ENCODE measurements at regions not wholly inside any gene's neighbourhood (a gene's known extent, or its start where the extent isn't known, plus 50 kb on each side); places are given as distances from the start of the nearest gene placed in this dataset.
A peak's percentile ranks its signal among the peaks of the same experiment; 100 is the strongest.

DNA sequence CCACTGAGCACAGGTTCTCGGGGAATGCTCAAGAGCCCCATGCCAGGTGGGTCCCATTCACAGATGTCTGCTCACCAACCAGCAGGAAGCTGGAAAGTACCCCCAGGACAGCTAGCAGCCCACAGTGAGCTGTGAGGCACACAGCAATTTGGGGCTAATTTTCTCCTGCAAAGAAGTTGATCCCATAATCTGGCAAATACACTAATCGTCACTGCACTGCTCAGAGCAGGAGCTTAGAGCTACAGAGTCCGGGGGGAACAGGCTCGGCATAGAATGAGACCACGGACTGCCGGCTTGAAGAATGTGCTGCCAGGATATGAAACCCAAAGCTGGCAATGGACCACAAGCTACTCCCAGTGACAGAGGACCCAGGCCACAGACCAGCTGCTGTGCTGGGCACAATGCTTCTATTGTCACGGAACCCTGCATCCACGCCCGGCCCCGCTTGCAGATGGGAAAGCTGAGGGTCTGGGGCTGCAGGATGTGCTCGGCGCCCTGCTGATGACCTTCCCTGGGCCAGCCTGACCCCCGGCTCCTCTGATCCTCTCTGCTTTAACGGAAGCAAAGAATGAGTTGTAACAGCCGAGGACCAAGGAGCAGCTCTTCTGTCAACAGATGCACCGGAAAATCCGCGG lies 239.7 kb downstream of the CTTN start (continued):
- TF ChIP-seq PATZ1 (CRISPR knock-in tag; IDR thresholded peaks at IDR 0.05) (no peak), MIER2 (CRISPR knock-in tag; IDR thresholded peaks at IDR 0.05) (no peak), ZNF350 (CRISPR knock-in tag; IDR thresholded peaks at IDR 0.05; ENCODE audit: borderline replicate concordance, low read depth) (no peak), ZNF737 (CRISPR knock-in tag; IDR thresholded peaks at IDR 0.05; ENCODE audit: borderline replicate concordance) (no peak), ZNF354B (CRISPR knock-in tag; IDR thresholded peaks at IDR 0.05) (no peak), SAP130 (CRISPR knock-in tag; IDR thresholded peaks at IDR 0.05; ENCODE audit: low read depth) (peak; percentile 54; the same call in 1 of the 2 replicates), EP300 (IDR thresholded peaks at IDR 0.05; ENCODE audit: low read depth in 2 of 2, low read length in 2 of 2) (peak in 1 of 2 experiments; percentile 74; a peak in 1 of 4 replicates), EP300 (CRISPR knock-in tag; IDR thresholded peaks at IDR 0.05; ENCODE audit: borderline replicate concordance) (peak; percentile 52; the same call in 1 of the 2 replicates), PHF21A (CRISPR knock-in tag; IDR thresholded peaks at IDR 0.05) (peak; percentile 85), SIX4 (CRISPR knock-in tag; IDR thresholded peaks at IDR 0.05) (no peak), ZSCAN21 (CRISPR knock-in tag; IDR thresholded peaks at IDR 0.05; ENCODE audit: borderline replicate concordance) (no peak; the same call in 1 of the 2 replicates), NFIC (IDR thresholded peaks at IDR 0.05; ENCODE audit: low read length) (peak; percentile 27; the same call in 1 of the 2 replicates), MXD4 (CRISPR knock-in tag; IDR thresholded peaks at IDR 0.05) (no peak), TCF7 (IDR thresholded peaks at IDR 0.05; ENCODE audit: low read depth) (peak; percentile 93), ZNF282 (IDR thresholded peaks at IDR 0.05; ENCODE audit: partially characterized antibody) (no peak), ZNF451 (CRISPR knock-in tag; IDR thresholded peaks at IDR 0.05) (no peak), ZIK1 (CRISPR knock-in tag; IDR thresholded peaks at IDR 0.05; ENCODE audit: borderline replicate concordance, low read depth) (no peak), MAZ (IDR thresholded peaks at IDR 0.05; ENCODE audit: borderline replicate concordance, low read depth, low read length) (no peak), MAZ (CRISPR knock-in tag; IDR thresholded peaks at IDR 0.05; ENCODE audit: low read depth) (no peak), AKAP8 (CRISPR knock-in tag; IDR thresholded peaks at IDR 0.05) (no peak), PBX3 (CRISPR knock-in tag; IDR thresholded peaks at IDR 0.05; ENCODE audit: borderline replicate concordance) (no peak), TFAP4 (IDR thresholded peaks at IDR 0.05; ENCODE audit: borderline replicate concordance, low read depth) (peak; percentile 70; the same call in 1 of the 2 replicates)
- TF ChIP-seq, protein P1, sequence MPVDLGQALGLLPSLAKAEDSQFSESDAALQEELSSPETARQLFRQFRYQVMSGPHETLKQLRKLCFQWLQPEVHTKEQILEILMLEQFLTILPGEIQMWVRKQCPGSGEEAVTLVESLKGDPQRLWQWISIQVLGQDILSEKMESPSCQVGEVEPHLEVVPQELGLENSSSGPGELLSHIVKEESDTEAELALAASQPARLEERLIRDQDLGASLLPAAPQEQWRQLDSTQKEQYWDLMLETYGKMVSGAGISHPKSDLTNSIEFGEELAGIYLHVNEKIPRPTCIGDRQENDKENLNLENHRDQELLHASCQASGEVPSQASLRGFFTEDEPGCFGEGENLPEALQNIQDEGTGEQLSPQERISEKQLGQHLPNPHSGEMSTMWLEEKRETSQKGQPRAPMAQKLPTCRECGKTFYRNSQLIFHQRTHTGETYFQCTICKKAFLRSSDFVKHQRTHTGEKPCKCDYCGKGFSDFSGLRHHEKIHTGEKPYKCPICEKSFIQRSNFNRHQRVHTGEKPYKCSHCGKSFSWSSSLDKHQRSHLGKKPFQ (CRISPR knock-in tag; IDR thresholded peaks at IDR 0.05; ENCODE audit: insufficient replicate concordance), result no peak
- TF ChIP-seq, protein P2, sequence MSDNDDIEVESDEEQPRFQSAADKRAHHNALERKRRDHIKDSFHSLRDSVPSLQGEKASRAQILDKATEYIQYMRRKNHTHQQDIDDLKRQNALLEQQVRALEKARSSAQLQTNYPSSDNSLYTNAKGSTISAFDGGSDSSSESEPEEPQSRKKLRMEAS (IDR thresholded peaks at IDR 0.05), result peak; percentile 41; the same call in 1 of the 2 replicates
